ENCODE measurements at regions not wholly inside any gene's neighbourhood (a gene's known extent, or its start where the extent isn't known, plus 50 kb on each side); places are given as distances from the start of the nearest gene placed in this dataset.

DNA sequence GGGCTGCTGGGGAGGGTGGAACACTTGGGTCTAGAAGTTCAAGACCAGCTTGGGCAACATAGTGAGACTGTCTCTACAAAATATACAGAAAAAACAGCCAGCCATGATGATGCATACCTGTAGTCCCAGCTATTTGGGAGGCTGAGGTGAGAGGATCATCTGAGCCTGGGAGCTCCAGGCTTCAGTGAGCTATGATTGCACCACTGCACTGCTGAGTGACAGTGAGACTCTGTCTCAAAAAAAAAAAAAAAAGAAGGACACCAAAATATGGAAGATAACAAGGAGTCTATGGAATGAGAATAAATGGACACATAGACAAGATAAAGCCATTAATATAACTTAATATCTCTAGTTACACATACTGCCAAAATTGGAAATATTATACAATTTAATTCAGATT, 62.7 kb upstream of the IL15 start:
- Histone ChIP-seq H4K20me1 (ENCODE audit: insufficient read depth) (no peaks in the 10 kb centered on the region), H3F3A (ENCODE audit: insufficient read depth, low read depth) (no peaks in the 10 kb centered on the region), H3K9me3 (ENCODE audit: insufficient read depth, low read depth) (no peaks in the 10 kb centered on the region), H3K4me2 (no peak overlapping the region), H2AFZ (no peak overlapping the region), H3K9me2 (ENCODE audit: insufficient read depth) (no peaks in the 10 kb centered on the region), H3K79me2 (ENCODE audit: low read depth) (no peaks in the 10 kb centered on the region), H3K27me3 (ENCODE audit: insufficient read depth, low read depth) (no peaks in the 10 kb centered on the region), H3K4me3 (no peak overlapping the region), H3K4me1 (replicated peaks; ENCODE audit: insufficient read depth) (no peaks in the 10 kb centered on the region), H3K27ac (no peak overlapping the region), H3K36me3 (ENCODE audit: low read depth) (no peaks in the 10 kb centered on the region)
- intact Hi-C loops (cut with micrococcal nuclease; ENCODE audit: unreplicated experiment) = no loop called here
- BruUV-seq (replicated peaks) = no TSS peak
- CTCF ChIA-PET = no interaction called here
- no peak for TF ChIP-seq EZH2 (IDR thresholded peaks at IDR 0.05; ENCODE audit: low read depth)
- TF ChIP-seq CTCF (conservative IDR thresholded peaks at IDR 0.05) = no peak
- no peak for DNase-seq
- POLR2A ChIA-PET (ENCODE audit: unreplicated experiment) = no interaction called here

GRCh38 chr4:141575884-141576283, 60.5 kb upstream of the IL15 start:
- no peaks in the 10 kb centered on the region for H3K9me3 ChIP-seq (ENCODE audit: insufficient read depth, low read depth)
- no TSS peak for BruUV-seq (replicated peaks)
- ChIA-PET POLR2A (ENCODE audit: unreplicated experiment) (no interaction called here), CTCF (no interaction called here)
- no peak for DNase-seq
- no peaks in the 10 kb centered on the region for H3K27me3 ChIP-seq (ENCODE audit: insufficient read depth, low read depth)
- TF ChIP-seq EZH2 (IDR thresholded peaks at IDR 0.05; ENCODE audit: low read depth) = no peak
- no peak for TF ChIP-seq CTCF (conservative IDR thresholded peaks at IDR 0.05)
- no peak overlapping the region for H3K4me2 ChIP-seq
- no peak overlapping the region for H3K27ac ChIP-seq
- H3K4me3 ChIP-seq = no peak overlapping the region
- no peaks in the 10 kb centered on the region for H3K4me1 ChIP-seq (replicated peaks; ENCODE audit: insufficient read depth)
- no peak overlapping the region for H2AFZ ChIP-seq
- H4K20me1 ChIP-seq (ENCODE audit: insufficient read depth) = no peaks in the 10 kb centered on the region
- no peaks in the 10 kb centered on the region for H3K79me2 ChIP-seq (ENCODE audit: low read depth)
- no peaks in the 10 kb centered on the region for H3F3A ChIP-seq (ENCODE audit: insufficient read depth, low read depth)
- intact Hi-C loops (cut with micrococcal nuclease; ENCODE audit: unreplicated experiment) = no loop called here
- no peaks in the 10 kb centered on the region for H3K36me3 ChIP-seq (ENCODE audit: low read depth)
- no peaks in the 10 kb centered on the region for H3K9me2 ChIP-seq (ENCODE audit: insufficient read depth)

DNA sequence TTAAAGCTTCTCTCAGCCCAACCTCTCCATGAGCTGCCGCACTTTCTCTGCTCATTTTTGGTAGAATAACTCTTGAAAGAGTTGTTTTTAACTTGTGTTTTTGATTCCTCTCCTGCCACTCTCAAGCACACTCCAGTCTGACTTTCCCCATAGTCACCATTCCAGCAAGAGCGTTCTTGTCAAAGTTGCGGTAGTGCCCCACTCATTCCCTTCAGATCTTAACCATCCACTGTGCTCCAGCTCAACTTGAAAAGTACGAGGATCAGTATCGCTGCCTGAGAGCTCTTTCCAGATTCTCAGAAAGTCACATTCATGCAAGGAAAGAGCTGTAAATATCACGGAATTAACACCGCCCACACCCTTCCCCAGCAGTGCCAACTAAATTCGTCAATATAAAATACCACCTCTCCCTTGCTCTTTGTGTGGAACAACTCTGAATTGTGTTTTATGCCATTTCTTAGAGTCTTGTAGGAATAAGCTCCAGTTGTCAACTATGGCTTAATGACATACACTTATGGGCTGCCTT, 59.7 kb upstream of the IL15 start:
- Histone ChIP-seq H3K27ac (no peak overlapping the region), H3K79me2 (ENCODE audit: low read depth) (no peaks in the 10 kb centered on the region), H3K27me3 (ENCODE audit: insufficient read depth, low read depth) (no peaks in the 10 kb centered on the region), H3K36me3 (ENCODE audit: low read depth) (no peaks in the 10 kb centered on the region), H4K20me1 (ENCODE audit: insufficient read depth) (no peaks in the 10 kb centered on the region), H3K9me3 (ENCODE audit: insufficient read depth, low read depth) (no peaks in the 10 kb centered on the region), H3K9me2 (ENCODE audit: insufficient read depth) (no peaks in the 10 kb centered on the region), H3K4me1 (replicated peaks; ENCODE audit: insufficient read depth) (no peaks in the 10 kb centered on the region), H3K4me2 (no peak overlapping the region), H2AFZ (no peak overlapping the region), H3F3A (ENCODE audit: insufficient read depth, low read depth) (no peaks in the 10 kb centered on the region), H3K4me3 (no peak overlapping the region)
- no TSS peak for BruUV-seq (replicated peaks)
- CTCF ChIA-PET = no interaction called here
- TF ChIP-seq EZH2 (IDR thresholded peaks at IDR 0.05; ENCODE audit: low read depth) (no peak), CTCF (conservative IDR thresholded peaks at IDR 0.05) (no peak)
- POLR2A ChIA-PET (ENCODE audit: unreplicated experiment) = no interaction called here
- intact Hi-C loops (cut with micrococcal nuclease; ENCODE audit: unreplicated experiment) = no loop called here
- no peak for DNase-seq
